GM12891 (cell line): ENCODE measurements at regions not wholly inside any gene's neighbourhood (a gene's known extent, or its start where the extent isn't known, plus 50 kb on each side); places are given as distances from the start of the nearest gene placed in this dataset.

ENCODE experiments used
- POLR2A ChIP-seq: IDR thresholded peaks from 2 replicates; pipeline ENCODE4 v1.6.1; 2011; ENCODE audit warnings: low read depth, low read length, control low read depth
- POLR2AphosphoS5 ChIP-seq: IDR thresholded peaks from 2 replicates; pipeline ENCODE4 v1.6.1; 2011; ENCODE audit warnings: low read depth, low read length, control low read depth
- POU2F2 ChIP-seq: IDR thresholded peaks from 2 replicates; pipeline ENCODE4 v1.6.1; 2011; ENCODE audit warnings: low read depth, mild to moderate bottlenecking, control low read depth, low read length, moderate library complexity
- SPI1 ChIP-seq: IDR thresholded peaks from 2 replicates; pipeline ENCODE4 v1.6.1; 2011; ENCODE audit warnings: low read depth, low read length, control low read depth

DNA sequence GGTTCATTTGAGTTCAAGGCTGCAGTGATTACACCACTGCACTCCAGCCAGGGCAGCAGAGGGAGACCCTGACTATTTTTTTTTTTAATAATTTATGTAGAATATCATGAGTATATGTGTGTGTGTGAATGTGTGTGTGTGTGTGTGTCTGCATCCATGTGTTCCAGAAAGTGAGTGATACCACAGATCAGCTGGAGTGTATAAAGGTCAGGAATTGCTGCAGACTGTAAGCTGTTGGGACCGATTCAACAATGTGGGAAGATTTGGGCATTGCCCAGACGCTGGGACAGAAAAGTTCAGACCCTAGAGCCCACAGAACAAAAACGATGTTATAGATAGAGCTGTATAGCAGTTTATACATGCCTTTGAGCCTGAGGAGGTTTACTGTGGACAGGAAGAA, 435.6 kb downstream of the CCSER2 start:
- TF ChIP-seq POLR2A (no peak), POLR2AphosphoS5 (no peak), POU2F2 (no peak), SPI1 (no peak)
